HUES48 (cell line): ENCODE measurements at regions not wholly inside any gene's neighbourhood (a gene's known extent, or its start where the extent isn't known, plus 50 kb on each side); places are given as distances from the start of the nearest gene placed in this dataset.

Experiments used
- H3K27ac ChIP-seq: one replicate; pipeline ENCODE4 v1.7.0; 2013; ENCODE audit warnings: low read depth, low read length, inconsistent platforms
- H3K27me3 ChIP-seq: 2 replicates; pipeline ENCODE4 v1.6.1; 2013; ENCODE audit warnings: mild to moderate bottlenecking, low read length; ENCODE audit not compliant: control insufficient read depth, insufficient read depth
- H3K36me3 ChIP-seq: 2 replicates; pipeline ENCODE4 v1.6.1; 2013; ENCODE audit warnings: low read length; ENCODE audit not compliant: control insufficient read depth, insufficient read depth
- H3K4me1 ChIP-seq: 2 replicates; pipeline ENCODE4 v1.6.1; 2013; ENCODE audit warnings: mild to moderate bottlenecking, low read length; ENCODE audit not compliant: control insufficient read depth, insufficient read depth
- H3K4me3 ChIP-seq: 2 replicates; pipeline ENCODE4 v1.5.1; 2013; ENCODE audit warnings: mild to moderate bottlenecking, low read depth, low read length
- H3K9ac ChIP-seq: 2 replicates; pipeline ENCODE4 v1.6.1; 2013; ENCODE audit warnings: mild to moderate bottlenecking, low read depth, low read length, moderate library complexity
- H3K9me3 ChIP-seq: 2 replicates; pipeline ENCODE4 v1.6.1; 2013; ENCODE audit warnings: low read length; ENCODE audit not compliant: control insufficient read depth, insufficient read depth

DNA sequence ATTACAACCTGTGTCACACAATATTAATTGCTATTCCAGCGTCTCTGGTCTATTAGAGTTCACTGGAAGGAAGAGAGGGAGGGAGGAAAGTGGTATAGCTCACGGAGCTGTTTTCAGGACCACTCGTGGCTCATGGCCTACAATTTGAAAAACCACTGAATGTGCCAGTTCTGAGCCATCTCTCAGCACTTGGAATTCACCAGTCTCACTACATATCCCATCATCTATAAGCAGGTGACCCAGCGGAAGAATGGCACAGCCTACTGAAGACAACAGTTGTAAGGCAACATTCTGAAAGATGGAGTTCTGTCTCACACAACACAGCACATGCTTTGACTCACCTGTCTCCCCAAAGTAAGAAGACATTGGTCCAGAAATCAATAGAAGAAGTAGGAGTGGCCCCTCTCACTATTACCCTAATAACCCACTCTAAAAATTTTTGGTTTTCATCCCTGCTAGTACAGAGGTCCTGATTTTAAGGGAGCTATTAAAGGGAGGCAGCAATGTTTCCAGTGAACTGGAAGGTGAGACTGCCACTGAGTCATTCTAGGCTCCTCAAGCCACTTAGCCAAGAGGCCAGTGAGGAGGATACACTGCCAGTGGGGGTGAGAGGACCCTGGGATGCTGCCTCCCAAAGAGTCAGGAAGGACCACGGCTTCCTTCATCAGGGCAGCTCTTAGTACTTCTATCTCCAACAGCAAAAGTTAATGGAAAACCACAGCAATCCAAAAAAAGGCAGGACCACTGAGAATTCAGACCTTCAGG is 50.0 kb upstream of the DOCK9 start:
- Histone ChIP-seq H3K9me3 (no peaks in the 10 kb centered on the region), H3K4me3 (no peak overlapping the region), H3K4me1 (no peaks in the 10 kb centered on the region), H3K27me3 (no peaks in the 10 kb centered on the region), H3K9ac (no peak overlapping the region), H3K36me3 (no peaks in the 10 kb centered on the region), H3K27ac (no peak overlapping the region)

DNA sequence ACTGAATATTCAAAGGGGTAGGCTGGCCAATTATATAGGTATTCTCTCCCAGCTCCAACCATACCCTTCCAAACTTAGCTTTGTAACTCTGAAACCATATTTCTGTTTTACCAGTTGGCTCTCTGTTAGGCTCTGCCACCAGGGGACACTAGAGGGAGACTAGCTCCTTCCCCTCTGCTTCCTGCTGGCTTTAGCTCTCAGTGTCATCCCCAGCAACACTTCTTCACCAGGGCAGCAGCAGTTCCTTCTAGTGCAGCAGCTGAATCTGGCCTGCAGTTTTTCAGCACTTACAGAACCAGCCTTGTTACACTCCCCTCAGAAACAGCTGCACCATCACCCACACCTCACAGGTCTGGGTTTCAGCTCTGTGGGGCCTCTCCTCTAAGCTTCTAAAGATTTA is 51.0 kb upstream of the DOCK9 start:
- Histone ChIP-seq H3K9me3 (no peaks in the 10 kb centered on the region), H3K27ac (no peak overlapping the region), H3K36me3 (no peaks in the 10 kb centered on the region), H3K9ac (no peak overlapping the region), H3K4me1 (no peaks in the 10 kb centered on the region), H3K4me3 (no peak overlapping the region), H3K27me3 (no peaks in the 10 kb centered on the region)

DNA sequence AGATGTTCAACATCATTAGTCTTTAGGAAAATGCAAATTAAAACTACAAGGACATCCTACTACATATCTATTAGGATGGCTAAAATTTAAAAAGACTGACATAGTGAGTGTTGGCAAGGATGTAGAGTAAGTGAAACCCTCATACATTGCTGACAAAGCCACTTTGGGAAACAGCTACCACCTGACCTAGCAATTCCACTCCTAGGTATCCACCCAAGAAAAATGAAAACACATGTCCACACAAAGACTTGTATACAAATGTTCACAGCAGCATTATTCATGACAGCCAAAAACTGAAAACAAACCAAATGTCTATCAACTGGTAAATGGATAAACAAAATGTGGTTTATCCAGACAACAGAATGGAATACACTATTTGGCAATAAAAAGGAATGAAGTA is 51.7 kb upstream of the DOCK9 start:
- no peaks in the 10 kb centered on the region for H3K27me3 ChIP-seq
- no peak overlapping the region for H3K27ac ChIP-seq
- no peaks in the 10 kb centered on the region for H3K9me3 ChIP-seq
- no peak overlapping the region for H3K4me3 ChIP-seq
- no peaks in the 10 kb centered on the region for H3K4me1 ChIP-seq
- H3K9ac ChIP-seq = no peak overlapping the region
- H3K36me3 ChIP-seq = no peaks in the 10 kb centered on the region

DNA sequence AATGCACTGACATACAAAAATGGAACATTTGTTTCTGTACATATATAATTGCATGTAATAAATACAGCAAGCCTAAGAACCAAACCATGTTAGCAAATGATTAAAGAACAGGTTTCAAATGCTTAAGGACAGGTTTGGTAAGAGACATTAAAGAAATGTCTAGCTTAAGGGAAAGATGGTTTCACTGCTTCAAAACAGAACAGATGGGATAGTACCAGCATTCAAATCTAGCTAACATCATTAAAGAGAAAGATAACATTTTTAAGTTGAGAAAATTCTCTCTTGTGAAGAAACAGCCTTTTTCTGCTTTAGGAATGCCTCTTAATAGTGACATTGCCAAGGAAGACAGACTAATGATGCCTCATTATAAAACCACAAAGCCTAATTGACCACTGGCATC is 52.5 kb upstream of the DOCK9 start:
- no peaks in the 10 kb centered on the region for H3K36me3 ChIP-seq
- no peak overlapping the region for H3K9ac ChIP-seq
- no peak overlapping the region for H3K4me3 ChIP-seq
- no peak overlapping the region for H3K27ac ChIP-seq
- H3K27me3 ChIP-seq = no peaks in the 10 kb centered on the region
- H3K9me3 ChIP-seq = no peaks in the 10 kb centered on the region
- H3K4me1 ChIP-seq = no peaks in the 10 kb centered on the region

DNA sequence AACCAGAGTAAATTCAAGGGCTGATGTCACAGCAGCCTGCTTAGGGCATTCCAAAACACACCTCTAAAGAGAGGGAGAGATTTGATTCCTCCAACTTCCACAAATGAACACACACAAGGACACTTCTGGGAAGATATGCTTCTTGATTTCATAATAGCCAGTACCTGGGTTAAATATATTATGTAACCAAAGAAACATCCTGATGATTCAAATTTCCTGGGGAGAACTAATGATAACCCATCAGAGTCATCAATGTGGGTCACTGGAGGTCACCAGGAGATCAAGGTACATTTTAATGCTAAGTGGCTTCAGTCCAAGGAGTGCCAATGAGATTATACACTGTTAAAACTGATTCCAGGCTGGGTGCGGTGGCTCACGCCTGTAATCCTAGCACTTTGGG is 54.0 kb upstream of the DOCK9 start:
- Histone ChIP-seq H3K27me3 (no peaks in the 10 kb centered on the region), H3K27ac (no peak overlapping the region), H3K4me3 (no peak overlapping the region), H3K9ac (no peak overlapping the region), H3K36me3 (no peaks in the 10 kb centered on the region), H3K4me1 (no peaks in the 10 kb centered on the region), H3K9me3 (no peaks in the 10 kb centered on the region)

DNA sequence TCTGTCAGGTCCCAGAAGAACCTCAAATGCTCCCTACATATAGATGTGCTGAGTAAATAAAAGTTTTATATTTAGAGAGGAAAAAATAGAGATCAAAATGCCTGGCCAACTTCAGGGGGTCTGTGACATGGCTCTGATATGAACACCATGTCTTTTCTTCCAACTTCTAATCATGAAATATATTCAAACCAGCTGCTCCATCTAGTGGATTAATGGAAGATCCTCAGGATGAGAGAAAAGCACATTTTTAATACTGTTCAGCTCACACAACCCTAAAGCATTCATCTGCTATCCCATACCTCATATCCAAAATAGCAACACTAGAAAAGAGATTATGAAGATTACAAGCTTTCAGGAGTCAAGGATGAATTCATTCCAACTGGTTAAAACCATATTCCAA is 56.0 kb upstream of the DOCK9 start:
- no peak overlapping the region for H3K4me3 ChIP-seq
- no peaks in the 10 kb centered on the region for H3K4me1 ChIP-seq
- no peak overlapping the region for H3K9ac ChIP-seq
- no peaks in the 10 kb centered on the region for H3K36me3 ChIP-seq
- no peaks in the 10 kb centered on the region for H3K27me3 ChIP-seq
- H3K27ac ChIP-seq = no peak overlapping the region
- H3K9me3 ChIP-seq = no peaks in the 10 kb centered on the region

DNA sequence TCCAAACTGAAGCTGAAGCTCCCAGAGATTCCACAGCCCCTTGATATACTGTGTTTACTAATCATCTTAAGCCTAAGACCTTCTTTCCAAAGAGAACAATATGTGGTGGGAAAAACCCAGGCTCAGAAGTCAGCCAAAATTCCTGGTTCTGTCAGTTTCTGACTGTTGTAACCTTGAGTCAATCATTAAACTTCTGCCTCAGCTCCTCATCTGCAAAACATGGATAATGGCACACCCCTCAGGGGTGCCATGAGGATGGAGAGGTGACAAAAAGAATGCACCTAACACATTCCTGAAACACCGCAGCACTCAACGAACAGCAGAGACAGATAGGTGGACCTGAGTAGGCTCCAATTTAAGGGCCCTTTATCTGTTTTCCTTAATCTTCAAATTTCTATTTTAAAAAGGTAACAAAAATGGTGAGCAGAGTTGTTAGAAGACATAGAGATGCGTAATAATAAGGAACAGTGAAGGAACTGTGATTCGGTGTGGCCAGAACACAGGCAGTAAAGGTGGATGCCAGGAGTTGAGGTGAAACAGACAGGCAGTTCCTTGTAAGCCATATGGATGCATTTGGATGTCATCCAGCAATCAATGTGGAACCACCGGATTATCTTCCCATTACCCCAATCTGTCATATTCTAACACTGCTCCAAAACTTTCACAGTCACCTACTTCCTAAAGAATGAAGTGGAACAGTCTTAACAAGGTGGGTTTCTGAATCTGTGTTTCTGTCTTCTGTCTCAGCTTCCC is 56.6 kb upstream of the DOCK9 start:
- no peaks in the 10 kb centered on the region for H3K36me3 ChIP-seq
- no peak overlapping the region for H3K4me3 ChIP-seq
- H3K27me3 ChIP-seq = no peaks in the 10 kb centered on the region
- no peaks in the 10 kb centered on the region for H3K9me3 ChIP-seq
- H3K27ac ChIP-seq = no peak overlapping the region
- H3K4me1 ChIP-seq = no peaks in the 10 kb centered on the region
- no peak overlapping the region for H3K9ac ChIP-seq

DNA sequence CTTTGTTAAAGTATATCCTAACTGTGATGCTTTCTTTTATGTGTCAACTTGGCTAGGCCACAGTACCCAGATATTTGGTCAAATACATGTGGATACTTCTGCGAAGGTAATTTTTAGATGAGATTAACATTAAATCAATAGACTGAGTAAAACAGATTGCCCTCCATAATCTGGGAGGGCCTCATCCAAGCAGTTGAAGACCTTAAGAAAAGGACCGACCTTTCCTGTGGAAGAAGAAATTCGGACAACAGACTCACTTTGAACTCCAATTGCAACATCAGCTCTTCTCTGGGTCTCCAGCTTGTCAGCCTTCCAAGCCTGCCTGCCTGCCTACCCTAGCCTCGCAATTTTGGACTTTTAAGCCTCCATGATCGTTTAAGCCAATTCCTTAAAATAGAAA is 57.9 kb upstream of the DOCK9 start:
- Histone ChIP-seq H3K27ac (no peak overlapping the region), H3K9me3 (no peaks in the 10 kb centered on the region), H3K27me3 (no peaks in the 10 kb centered on the region), H3K9ac (no peak overlapping the region), H3K36me3 (no peaks in the 10 kb centered on the region), H3K4me1 (no peaks in the 10 kb centered on the region), H3K4me3 (no peak overlapping the region)

DNA sequence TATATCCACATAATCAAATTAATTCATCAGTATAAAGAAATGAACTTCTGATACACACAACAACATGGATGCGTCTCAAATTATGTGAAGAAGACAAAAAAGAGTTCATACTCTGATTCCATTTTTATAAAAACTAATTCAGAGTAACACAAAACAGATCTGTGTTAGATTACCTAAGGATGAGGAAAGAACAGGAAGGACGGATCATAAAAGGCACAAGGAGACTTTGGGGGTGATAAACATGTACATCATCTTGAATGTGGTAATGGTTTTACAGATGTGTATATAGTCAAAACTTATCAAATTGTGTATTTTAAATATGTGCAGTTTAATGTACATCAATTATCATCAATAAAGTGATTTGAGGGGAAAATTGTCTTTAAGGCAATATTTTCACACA is 59.9 kb upstream of the DOCK9 start:
- Histone ChIP-seq H3K9ac (no peak overlapping the region), H3K27me3 (no peaks in the 10 kb centered on the region), H3K36me3 (no peaks in the 10 kb centered on the region), H3K9me3 (no peaks in the 10 kb centered on the region), H3K4me3 (no peak overlapping the region), H3K27ac (no peak overlapping the region), H3K4me1 (no peaks in the 10 kb centered on the region)

DNA sequence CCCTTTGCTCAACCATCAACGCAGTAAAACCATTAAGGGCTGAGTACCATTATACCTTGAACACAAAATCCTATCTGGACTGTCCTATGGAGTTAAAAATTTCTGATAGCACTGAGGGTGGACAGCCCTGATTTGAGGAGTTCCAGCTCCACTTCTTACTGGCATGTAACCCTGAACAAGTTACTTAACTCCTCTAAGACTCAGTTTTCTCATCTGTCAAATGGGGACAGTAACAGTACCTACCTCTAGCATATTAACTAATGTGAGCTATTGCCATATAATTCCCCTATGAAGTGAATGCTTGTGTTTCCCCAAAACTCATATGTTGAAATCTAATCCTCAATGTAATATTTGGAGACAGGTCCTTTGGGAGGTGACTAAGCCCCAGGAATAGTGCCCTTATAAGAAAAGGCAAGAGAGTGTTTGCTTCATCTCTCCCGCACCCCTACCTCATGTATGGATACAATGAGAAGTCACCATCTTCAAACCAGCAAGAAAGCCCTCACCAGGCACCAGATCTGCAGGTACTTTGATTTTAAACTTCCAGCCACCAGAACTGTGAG is 61.9 kb upstream of the DOCK9 start:
- Histone ChIP-seq H3K27ac (no peak overlapping the region), H3K27me3 (no peaks in the 10 kb centered on the region), H3K9me3 (no peaks in the 10 kb centered on the region), H3K4me3 (no peak overlapping the region), H3K4me1 (no peaks in the 10 kb centered on the region), H3K36me3 (no peaks in the 10 kb centered on the region), H3K9ac (no peak overlapping the region)

DNA sequence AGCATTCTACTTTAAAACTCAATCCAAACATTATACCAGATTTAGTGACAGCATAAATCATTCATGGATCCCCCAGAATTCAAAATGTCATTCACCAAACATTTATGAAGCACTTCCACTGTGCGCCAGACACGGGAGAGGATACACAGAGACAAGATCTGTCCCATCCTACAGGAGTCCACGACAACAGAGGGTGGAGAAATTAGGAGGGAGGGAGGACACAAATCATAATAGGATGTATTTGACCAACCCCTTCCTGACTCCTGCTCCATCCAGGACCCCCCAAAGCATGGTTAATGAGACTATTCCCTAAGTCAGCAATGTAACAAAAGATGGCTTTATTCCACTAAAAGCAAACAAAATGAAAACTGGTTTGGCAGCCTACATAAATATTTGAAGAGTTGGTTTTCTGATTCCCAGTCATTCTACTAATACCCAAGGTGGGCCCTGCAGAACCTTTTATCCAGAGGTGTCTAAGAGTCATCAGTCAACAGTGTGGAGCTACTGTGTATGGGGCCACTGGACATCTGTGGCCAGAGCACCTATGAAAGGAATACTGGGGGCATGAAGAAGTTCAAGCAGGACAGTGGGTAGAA is 62.8 kb upstream of the DOCK9 start:
- Histone ChIP-seq H3K9ac (no peak overlapping the region), H3K4me3 (no peak overlapping the region), H3K9me3 (no peaks in the 10 kb centered on the region), H3K27me3 (no peaks in the 10 kb centered on the region), H3K4me1 (no peaks in the 10 kb centered on the region), H3K27ac (no peak overlapping the region), H3K36me3 (no peaks in the 10 kb centered on the region)
